SIG-M5 (cell line): ENCODE measurements at regions not wholly inside any gene's neighbourhood (a gene's known extent, or its start where the extent isn't known, plus 50 kb on each side); places are given as distances from the start of the nearest gene placed in this dataset.
"Not testable (repeated sequence)": the region's sequence is repeated elsewhere in the genome, so short reads cannot be mapped to it uniquely, and the experiment has no call there.

Experiments used
- DNase-seq: peaks from one replicate; lab custom pipeline; 2025; lab: John Stamatoyannopoulos, UW

GRCh38 chr15:62371683-62372082 is 206.6 kb upstream of the C2CD4B start:
- DNase-seq: not testable (repeated sequence)

GRCh38 chr15:62377736-62378480 is 212.8 kb upstream of the C2CD4B start:
- no peak for DNase-seq

DNA sequence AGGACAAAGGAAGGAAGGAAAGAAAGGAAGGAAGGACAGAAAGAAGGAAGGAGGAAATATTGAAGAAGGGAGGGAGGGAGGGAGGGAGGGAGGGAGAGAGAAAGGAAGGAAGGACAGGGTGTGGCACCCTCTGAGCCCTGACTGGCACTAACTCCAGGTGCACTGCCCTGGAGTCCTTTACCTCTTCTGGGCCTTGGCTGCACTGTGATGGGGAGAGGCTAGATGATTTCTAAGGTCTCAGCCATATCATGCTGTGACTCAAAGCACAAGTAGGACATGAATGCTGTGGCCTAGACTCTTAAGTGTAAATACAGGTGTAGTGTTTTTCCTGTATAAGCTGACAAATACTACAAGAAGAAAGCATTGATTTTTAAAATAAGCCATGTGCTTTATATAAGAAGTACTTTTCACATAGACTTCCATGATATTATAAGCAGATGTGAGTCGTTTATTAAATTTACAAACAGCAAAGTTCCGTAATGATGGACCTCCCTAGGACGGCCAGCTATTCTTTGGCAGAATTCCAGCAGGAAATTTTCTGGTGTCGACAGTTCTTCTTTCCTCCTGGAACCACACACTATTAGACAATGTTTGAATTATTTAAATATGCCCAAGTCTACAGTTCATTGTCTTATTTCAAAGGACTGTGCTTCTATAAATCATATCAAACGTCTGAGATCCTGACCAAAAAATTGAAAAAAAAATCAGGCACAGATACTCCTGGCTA is 213.8 kb upstream of the C2CD4B start:
- no peak for DNase-seq

GRCh38 chr15:62380011-62380410 is 214.9 kb upstream of the C2CD4B start:
- no peak for DNase-seq

GRCh38 chr15:62382046-62382445 is 217.0 kb upstream of the C2CD4B start:
- no peak for DNase-seq

DNA sequence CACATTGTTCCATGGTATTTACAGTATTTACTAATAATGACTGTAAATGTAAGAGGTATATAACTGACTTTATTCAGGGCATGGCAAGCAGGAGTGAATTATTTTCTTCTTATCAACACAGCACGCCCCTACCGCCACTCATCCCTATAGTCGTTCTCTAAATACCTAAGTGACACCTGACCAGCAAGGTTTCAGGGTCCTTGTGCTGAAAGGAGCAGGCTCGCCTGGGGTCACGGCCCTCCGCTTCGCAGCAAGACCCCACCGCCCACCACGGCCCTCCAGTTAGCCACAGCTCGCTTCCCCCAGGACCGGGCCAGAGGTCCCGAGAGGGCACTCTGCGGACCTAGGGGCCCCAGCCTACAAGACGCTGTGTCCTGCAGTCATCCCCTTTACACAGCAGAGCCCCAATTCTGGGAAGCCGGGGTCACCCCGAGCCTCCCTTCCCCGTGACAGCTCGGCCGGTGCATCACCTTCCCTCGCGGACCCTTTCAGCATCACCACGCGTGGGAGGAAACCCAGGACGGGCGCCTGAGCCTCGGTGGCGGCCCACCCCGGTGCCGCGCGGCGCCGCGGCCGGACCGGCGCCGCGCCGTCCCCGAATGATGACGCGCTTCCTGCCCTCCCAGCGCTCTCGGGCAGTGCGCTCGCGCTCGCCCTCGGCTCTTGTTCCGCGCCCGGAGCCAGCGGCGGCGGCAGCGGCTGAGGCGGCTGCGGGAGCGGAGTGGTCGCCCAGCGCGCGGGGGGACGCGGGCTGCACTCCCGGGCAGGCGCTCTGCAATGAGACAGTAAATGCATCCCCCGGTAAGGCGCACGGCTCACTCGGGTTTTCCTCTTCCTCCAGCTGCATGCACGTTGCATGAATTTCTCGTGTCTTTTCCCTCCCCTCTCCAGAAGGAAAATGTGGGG is 225.1 kb upstream of the C2CD4B start, which contains the start of gene TLN2:
Gene TLN2, plus strand, starts transcription at position 666 of the 906 bp plus-strand sequence.
- no peak for DNase-seq

DNA sequence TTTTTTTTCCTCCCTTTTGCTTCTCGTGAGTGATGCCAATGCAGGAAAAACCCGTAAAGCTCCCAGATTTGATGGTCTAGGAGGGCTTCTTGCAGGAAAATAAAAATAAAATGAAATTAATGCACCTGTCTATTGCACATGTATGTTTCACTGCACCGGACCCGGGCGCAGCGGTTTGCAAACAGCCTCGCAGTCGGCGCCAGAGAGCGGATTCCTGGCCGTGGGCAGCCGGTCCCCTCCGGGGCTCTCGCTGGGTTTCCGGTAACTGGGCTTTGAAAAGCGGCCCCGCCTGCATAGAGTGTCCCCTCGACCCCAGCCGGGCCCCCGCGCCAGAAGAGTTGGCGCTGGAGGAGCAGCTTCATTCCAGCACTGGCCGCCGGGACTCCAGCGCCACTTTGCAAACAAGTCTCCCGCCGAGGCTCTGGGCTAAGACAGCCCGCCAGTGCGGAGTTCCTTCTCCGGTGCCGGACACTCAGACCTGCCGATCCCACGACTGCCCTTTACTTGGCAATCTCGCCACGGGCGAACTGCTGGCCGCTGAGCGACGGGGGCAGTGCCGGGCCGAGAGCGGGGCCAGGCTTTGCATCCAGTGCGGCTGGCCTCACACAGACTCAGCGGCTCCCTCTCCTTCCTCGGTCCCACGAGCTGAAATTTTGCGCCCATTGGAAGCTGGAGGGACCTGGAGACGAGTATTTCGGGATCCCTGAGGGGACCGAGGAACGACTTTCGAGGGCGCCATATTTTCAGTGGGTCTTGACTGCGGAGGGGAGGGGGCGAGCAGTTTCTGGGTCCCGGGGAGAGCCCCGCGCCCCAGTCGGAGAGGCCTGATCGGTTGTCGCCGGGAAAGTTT is 225.9 kb upstream of the C2CD4B start:
- DNase-seq: no peak

- DNase-seq: no peak
These were observed 226.7 kb upstream of the C2CD4B start for GRCh38 chr15:62391641-62392262.

DNA sequence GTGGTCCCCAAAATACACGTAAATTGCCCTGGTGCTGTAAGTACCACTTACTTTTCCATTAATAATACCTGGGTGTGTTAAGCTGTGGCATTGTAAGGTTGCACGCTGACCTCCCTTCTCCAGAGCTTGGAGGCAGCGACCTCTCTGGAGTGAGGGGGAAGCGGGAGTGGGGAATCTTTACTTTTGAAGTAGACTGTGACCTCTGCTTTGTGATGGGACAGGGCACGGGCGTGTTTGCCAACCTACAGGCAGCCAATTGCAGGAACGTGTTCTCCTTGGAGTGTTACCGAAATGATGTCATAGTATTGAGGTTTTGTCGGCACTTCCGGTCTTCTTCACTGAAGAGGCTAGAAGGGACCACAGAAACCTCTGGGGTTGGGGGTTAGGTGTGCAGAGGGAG is 227.3 kb upstream of the C2CD4B start:
- no peak for DNase-seq

GRCh38 chr15:62393196-62393595 is 228.1 kb upstream of the C2CD4B start:
- no peak for DNase-seq

DNA sequence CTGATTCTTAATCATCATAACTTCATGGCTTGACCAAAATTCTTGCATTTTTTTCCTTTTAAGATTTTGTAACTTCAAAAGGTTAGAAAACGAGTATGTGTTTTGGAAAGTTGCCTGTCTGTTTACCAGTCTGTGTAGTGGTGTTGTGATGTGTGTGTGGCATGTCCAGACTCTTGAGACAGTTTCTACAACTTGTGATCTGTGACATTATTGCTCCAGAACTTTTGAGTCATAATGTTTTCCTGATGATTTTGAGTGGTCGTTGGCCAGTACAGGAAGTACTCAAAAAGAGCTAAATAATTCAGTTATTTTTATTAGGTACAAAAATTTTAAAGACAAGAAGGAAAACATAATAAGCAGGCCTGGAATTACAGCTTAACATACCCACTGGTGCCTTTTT is 229.0 kb upstream of the C2CD4B start:
- no peak for DNase-seq

- DNase-seq: no peak
These were observed 235.7 kb upstream of the C2CD4B start for GRCh38 chr15:62400778-62401177.

DNA sequence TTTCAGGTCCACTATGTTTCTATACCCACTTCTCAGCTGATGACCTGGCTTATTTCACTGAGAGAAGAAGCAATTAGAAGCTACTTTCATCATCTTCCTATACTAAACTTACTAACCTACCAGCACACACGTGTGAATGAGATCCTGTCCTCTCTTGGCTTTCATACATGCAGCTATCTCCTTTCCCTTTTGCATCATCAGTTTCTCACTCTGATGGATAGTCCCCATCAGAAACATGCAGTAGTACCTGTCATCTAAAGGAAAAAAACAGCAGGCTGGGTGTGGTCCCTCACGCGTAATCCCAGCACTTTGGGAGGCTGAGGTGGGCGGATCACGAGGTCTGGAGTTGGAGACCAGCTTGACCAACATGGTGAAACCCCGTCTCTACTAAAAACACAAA is 237.6 kb upstream of the C2CD4B start:
- DNase-seq: no peak

DNA sequence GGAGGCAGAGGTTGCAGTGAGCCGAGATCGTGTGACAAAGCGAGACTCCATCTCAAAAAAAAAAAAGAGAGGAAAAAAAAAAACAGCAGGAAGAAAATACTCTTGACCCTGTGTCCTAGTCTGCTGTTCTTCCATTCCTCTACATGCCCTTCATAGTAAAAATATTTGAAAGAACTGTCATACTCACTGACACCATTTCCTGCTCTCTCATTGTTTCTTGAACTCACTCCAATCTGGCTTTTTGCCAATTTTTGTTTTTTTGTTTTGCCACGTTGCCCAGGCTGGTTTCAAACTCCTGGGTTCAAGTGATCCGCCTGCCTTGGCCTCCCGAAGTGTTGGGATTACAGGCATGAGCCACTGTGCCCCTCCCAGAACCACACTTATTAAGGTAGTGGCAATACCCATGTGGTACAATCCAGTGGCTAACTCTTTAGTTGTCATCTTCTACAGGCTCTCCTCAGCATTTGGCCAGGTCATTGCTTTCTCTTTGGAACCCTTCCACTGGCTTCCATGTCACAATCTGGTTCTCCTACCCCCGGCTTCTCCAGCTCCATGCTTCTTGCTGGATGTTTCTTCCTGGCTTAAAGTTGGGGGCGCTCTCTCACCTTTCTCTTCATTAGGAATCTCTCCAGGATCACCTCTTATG is 238.2 kb upstream of the C2CD4B start:
- no peak for DNase-seq

GRCh38 chr15:62404194-62404985 is 239.3 kb upstream of the C2CD4B start:
- DNase-seq: no peak

DNA sequence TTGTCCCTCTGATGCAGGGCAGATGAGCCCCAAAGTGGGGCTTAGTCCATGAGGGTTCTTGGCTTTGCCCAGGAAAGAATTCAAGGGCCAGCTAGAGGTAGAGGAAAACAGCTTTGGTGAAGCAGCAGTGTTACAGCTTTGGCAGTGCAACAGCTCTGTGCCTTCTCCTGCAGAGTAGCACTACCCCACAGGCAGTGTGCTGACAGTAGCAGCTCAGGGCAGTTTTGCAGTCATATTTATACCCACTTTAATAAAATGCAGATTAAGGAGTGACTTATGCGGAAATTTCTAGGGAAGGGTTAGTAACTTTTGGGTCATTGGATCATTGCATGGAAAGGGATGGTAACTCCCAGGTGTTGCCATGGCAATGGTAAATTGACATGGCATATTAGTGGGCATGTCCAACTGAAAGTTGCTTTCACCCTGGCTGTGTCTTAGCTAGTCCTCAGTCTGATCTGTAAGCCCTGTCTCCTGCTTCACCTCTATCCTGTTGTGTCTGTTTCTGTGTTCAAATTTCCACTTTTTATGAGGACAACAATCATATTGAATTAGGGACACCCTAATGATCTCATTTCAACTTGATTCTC is 241.3 kb upstream of the C2CD4B start:
- no peak for DNase-seq

GRCh38 chr15:62407216-62407615 is 242.1 kb upstream of the C2CD4B start:
- DNase-seq: no peak

DNA sequence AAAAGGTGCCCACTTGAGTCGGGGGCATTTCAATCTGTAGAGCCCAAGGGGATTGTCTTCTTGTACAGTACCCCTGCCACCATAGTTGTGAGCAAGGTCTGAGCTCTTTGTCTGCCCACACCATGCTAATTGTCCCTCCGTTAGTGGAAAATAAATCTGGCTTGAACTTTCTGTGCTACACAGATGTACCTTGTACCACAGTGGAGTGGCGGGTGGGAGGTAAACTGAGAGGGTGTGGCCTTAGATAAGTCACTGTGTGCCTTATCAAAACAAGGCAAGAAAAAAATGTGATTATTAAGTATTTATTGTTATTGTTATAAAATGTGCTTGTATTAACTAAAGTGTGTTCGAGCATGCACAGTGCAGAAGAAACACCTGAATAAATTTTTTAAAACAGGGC is 242.9 kb upstream of the C2CD4B start:
- DNase-seq: no peak

DNA sequence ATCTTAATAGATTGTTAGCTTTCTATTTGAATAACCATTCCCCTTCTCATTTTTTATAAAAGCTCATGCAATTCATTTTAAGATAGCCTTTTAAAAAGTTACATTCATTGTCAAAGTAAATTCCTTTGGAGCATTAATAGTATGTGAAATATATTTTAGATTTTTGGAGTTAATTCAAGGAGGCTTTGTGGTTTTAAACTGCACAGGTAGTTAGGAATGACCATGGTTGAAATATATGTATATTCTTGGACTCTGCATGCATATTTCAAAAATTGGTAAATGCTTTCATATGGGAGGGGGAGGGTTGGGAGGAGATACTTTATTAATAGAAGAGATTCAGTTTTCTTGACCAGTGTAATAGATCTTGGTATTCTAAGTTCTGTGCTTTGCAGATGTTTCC is 244.4 kb upstream of the C2CD4B start:
- DNase-seq: no peak
